C4-2B (cell line): ENCODE measurements at regions not wholly inside any gene's neighbourhood (a gene's known extent, or its start where the extent isn't known, plus 50 kb on each side); places are given as distances from the start of the nearest gene placed in this dataset.

Experiments used
- H3K27ac ChIP-seq: fragments of 450-650 bp; 2 replicates; pipeline ENCODE4 v1.5.1; 2017
- ZFX ChIP-seq: fragments of 450-650 bp; IDR thresholded peaks from 2 replicates; pipeline ENCODE4 v1.6.1; 2017
- TF ChIP-seq, protein P1 (sequence below): fragments of 450-650 bp; conservative IDR thresholded peaks from 2 replicates; pipeline ENCODE4 v1.5.1; 2017; ENCODE audit warnings: mild to moderate bottlenecking

DNA sequence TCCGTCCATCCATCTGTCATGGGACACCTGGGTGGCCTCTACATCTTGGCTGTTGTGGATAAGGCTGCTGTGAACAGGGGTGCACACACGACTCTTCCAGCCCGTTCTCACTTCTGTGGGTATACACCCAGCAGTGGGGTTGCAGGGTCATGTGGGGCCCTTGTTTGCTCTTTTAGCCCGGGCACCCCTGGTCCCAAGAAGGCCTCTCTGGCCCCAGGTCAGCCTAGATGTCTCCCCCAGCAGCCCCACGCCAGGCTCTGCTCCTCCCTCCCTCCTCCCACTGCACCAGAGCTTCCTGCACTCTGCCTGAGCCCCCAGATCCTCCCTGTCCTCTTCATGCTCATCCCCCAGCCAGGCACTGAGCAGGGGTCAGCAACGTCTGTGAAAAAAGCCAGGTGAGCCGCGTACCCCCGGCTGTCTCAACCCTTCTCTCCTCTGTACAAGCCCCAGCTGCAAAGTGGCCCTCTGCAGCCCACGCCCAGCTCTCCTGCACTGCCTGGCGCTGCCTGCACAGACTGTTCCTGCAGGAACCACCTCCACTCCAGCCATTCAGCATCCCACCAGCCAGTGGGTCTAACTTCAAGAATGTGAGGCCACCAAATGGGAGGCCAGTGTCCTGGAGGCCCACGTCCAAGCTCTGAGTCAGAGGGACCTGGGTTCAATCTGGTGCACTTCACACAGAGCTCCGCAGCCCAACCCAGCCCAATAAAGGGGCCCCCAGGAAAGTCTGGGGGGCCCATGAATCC lies 1508.9 kb downstream of the BRD1 start:
- TF ChIP-seq, protein P1, sequence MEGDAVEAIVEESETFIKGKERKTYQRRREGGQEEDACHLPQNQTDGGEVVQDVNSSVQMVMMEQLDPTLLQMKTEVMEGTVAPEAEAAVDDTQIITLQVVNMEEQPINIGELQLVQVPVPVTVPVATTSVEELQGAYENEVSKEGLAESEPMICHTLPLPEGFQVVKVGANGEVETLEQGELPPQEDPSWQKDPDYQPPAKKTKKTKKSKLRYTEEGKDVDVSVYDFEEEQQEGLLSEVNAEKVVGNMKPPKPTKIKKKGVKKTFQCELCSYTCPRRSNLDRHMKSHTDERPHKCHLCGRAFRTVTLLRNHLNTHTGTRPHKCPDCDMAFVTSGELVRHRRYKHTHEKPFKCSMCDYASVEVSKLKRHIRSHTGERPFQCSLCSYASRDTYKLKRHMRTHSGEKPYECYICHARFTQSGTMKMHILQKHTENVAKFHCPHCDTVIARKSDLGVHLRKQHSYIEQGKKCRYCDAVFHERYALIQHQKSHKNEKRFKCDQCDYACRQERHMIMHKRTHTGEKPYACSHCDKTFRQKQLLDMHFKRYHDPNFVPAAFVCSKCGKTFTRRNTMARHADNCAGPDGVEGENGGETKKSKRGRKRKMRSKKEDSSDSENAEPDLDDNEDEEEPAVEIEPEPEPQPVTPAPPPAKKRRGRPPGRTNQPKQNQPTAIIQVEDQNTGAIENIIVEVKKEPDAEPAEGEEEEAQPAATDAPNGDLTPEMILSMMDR: no peak
- no peak for TF ChIP-seq ZFX
- no peak overlapping the region for H3K27ac ChIP-seq

DNA sequence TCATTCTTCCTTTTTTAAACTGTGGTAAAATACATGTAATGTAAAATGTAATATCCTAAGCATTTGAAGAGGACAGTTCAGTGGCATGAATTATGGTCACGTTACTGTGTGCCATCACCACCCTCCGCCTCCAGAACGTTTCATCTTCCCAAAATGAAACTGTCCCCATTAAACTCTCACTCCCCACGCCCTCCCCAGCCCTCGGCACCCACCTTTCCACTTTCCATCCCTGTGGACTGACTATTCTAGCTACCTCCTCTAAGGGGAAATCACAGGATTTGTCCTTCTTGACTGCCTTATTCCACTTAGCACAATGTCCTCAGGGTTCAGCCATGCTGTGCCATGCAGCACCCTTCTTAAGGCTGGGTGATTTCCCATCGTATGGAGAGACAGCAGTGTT lies 1509.5 kb downstream of the BRD1 start:
- no peak for TF ChIP-seq ZFX
- TF ChIP-seq, protein P1: no peak
- no peak overlapping the region for H3K27ac ChIP-seq

DNA sequence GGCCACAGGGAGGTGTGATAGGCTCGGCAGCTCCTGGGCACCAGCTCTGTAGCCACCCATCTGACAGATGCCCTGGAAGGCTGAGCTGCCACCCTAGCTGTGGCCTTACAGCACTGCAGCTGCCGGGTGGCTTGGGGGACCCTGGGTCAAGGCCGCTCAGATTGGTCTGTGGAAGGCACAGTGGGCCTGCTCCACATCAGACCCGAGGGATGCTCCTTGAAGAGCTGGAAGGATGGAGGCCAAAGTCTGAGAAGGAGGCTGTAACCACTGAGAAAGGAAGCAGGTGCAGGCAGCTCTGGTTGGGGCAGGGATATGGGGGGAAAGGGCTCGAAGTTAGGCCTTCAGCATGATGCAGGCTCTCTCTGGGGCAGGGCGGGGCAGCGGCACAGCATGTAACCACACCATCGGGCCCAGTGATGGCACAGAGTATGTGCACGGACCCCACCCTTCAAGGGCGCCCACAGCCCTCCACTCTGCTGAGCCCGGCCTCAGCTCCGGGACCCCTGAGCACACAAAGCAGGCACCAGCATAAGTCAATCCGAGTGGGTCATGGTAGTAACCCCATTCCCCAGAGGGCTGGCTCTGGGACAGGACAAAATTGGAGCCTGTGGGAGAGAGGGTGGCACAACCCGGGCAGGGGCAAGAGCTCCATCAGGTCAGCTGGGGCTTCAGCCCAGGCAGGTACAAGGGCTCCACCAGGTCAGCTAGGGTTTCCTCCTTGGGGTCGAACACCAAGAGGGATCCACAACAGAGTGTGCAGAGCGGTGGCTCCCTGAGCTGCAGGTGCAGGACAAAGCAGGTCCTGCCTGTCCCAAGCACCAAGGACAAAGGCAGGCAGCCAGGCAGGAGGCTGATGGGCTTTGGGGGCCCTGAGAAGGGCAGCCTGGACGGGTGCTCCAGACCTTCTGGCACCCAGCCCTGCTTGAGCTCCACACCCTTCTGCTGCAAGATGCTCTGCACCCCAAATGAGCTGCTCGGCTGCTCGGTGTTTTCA lies 1511.1 kb downstream of the BRD1 start:
- TF ChIP-seq, protein P1: no peak
- TF ChIP-seq ZFX: no peak
- H3K27ac ChIP-seq: no peak overlapping the region

DNA sequence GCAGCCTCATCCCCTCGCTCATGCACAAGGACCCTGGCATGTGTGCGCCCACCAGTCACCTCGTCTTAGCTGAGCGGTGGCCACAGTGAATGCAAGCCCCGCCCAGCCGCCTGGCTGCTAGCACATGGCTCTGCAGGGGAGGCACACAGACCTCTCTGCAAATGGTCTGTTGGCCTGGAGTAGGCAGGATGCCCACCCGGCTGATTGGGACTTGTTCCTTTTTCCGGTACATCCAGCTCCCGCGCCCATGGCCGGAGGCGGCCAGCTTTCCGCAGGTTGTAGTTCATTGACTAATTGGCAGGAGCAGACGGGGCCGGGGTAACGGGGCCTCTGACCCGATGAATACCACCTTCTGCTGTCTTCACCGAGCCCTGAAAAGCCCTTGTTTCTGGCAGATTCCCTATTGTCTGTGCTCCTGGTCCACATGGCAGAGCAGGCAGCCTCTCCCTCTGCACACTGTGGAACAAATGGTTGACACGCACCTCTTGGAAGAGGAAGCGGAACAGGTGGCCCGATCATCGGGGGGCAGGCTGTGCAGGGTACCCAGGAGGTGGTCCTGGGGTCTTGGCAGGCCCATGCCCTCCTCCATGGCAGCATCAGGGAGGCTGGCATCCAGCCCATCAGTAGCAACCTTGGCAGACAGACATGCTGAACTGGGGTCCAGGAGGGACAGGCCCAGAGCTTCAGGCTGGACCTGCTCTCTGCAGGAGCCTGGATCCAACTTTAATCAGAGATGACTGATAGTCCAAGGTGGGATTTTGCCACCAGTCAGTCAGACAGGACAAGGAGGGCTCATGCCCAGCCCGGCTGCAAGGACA lies 1512.0 kb downstream of the BRD1 start:
- H3K27ac ChIP-seq: no peak overlapping the region
- TF ChIP-seq, protein P1: no peak
- TF ChIP-seq ZFX: no peak

DNA sequence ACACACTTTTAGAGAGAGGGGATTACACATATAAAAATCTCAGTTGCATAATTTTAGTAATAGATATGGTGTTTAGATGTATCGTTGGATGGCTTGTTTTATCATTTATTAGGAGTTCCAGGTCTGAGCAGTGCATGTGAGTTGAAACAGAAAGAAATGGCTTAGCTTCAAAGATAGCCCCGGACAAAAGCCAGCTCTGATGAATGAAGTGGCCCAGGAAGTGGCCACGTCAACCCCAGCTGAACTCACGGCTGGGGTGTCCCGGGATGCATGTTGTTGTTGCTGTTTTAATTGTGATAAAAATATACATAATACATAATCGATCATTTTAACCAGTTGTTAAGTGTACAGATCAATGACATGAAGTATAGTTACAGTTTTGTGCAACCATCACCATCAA lies 1513.6 kb downstream of the BRD1 start:
- TF ChIP-seq, protein P1: no peak
- TF ChIP-seq ZFX: no peak
- no peak overlapping the region for H3K27ac ChIP-seq

DNA sequence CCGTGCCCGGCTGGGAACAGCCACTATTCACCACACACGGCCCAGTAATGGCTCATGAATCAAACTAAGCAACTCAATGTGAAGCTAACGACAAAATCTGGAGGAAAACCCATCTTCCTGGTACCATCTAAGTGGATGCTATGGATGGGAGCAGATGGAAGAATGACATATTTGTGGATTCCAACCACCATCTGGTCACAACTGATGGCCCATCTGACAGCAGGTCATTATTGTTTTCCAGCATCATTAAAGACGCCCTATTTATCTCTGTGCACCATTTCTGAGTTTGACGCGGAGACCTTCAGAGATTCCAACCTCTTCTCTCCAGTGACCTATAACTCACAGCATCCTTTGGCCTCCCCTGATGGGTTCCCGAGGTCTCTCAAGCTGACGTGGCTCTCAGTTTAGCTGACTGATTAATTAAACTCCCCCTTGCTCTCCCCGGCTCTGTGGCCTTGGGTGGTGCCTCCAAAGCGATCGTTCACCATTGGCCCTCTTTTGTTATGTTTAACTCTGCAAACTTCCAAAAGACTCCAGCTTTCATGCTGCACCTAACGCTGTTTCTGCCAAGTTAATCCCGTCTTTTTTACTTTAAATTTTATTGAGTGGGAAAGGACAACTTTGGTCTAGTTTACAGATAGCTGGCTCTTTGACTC lies 1514.4 kb downstream of the BRD1 start:
- no peak overlapping the region for H3K27ac ChIP-seq
- TF ChIP-seq, protein P1: no peak
- no peak for TF ChIP-seq ZFX
